K562 (cell line): ENCODE measurements at regions not wholly inside any gene's neighbourhood (a gene's known extent, or its start where the extent isn't known, plus 50 kb on each side); places are given as distances from the start of the nearest gene placed in this dataset.

Source experiments
- ATAC-seq: fragments of 200-7000 bp; cut with Tn5 transposase; 3 replicates; pipeline ENCODE4 v1.9.1; 2020; ENCODE audit warnings: moderate library complexity
- BruUV-seq: library from RNA; stranded (reverse); fragments of 400-500 nt; replicated peaks from 2 replicates; lab custom pipeline; 2021; lab: Mats Ljungman, UMichigan
- CTCF ChIA-PET: fragments of 300-600 bp; formaldehyde crosslinking; extraction: SDS; loops from one replicate; lab custom pipeline; 2021; ENCODE audit warnings: low intra/inter-chr PET ratio; lab: Yijun Ruan, JAX
- POLR2A ChIA-PET: fragments of 300-600, 350-650 bp; sonication (Branson Sonifier 250); formaldehyde crosslinking; extraction: SDS; loops from one replicate; lab custom pipeline; 2021; ENCODE audit warnings: antibody characterized with exemption, inconsistent platforms; lab: Yijun Ruan, JAX
- DNase-seq, 4 experiments: peaks; one replicate each; pipeline versions ENCODE4 v3.0.0 to v3.0.0-alpha.2; 2011 to 2018; ENCODE audit warnings: low spot score in 3 of 4, mixed read lengths in 3 of 4; ENCODE audit errors: extremely low read depth in 1 of 4
- FAIRE-seq: peaks from 2 replicates; lab custom pipeline; 2011; peaks lifted over from hg19 to GRCh38; lab: Jason Lieb, UNC
- H2AFZ ChIP-seq: 2 replicates; pipeline ENCODE4 v1.6.0; 2011; ENCODE audit warnings: low read depth, low read length, control low read depth, inconsistent platforms
- H3K27ac ChIP-seq: fragments of 200-600 bp; 3 replicates; pipeline ENCODE4 v1.8.0; 2011; ENCODE audit warnings: low read depth, mild to moderate bottlenecking, control low read depth, inconsistent platforms, low read length, moderate library complexity, mixed read lengths; ENCODE audit errors: extremely low read depth
- H3K27me3 ChIP-seq, 2 experiments: fragments of 300-600 bp in 1 of 2; 2 replicates in 1 of 2; 3 replicates in 1 of 2; pipeline versions ENCODE4 v1.6.0 to v1.8.0; 2011; ENCODE audit warnings: inconsistent platforms in 2 of 2, low read length in 2 of 2, mild to moderate bottlenecking in 1 of 2, mixed read lengths in 1 of 2, moderate library complexity in 1 of 2; ENCODE audit not compliant: control insufficient read depth in 2 of 2, insufficient read depth in 2 of 2
- H3K36me3 ChIP-seq: fragments of 300-600 bp; 3 replicates; pipeline ENCODE4 v1.8.0; 2011; ENCODE audit warnings: mild to moderate bottlenecking, low read length, inconsistent platforms; ENCODE audit not compliant: control insufficient read depth, insufficient read depth
- H3K4me1 ChIP-seq, 2 experiments: fragments of 200-600 bp in 1 of 2; replicated peaks in 1 of 2; 2 replicates in 1 of 2; 3 replicates in 1 of 2; pipeline versions ENCODE4 v1.5.1 to v1.8.0; 2011; ENCODE audit warnings: inconsistent platforms in 2 of 2, low read length in 2 of 2, mild to moderate bottlenecking in 1 of 2, mixed read lengths in 1 of 2, moderate library complexity in 1 of 2; ENCODE audit not compliant: control insufficient read depth in 2 of 2, insufficient read depth in 2 of 2
- H3K4me2 ChIP-seq: 2 replicates; pipeline ENCODE4 v1.6.1; 2011; ENCODE audit warnings: low read length, control low read depth, inconsistent platforms, mixed read lengths; ENCODE audit not compliant: insufficient read depth
- H3K4me3 ChIP-seq: fragments of 200-600 bp; sonication (generic), shearing (Covaris generic); 2 replicates; pipeline ENCODE4 v1.5.1; 2016; ENCODE audit warnings: control low read depth, inconsistent platforms
- H3K79me2 ChIP-seq: fragments of 200-600 bp; 3 replicates; pipeline ENCODE4 v1.8.0; 2011; ENCODE audit warnings: low read length, inconsistent platforms; ENCODE audit not compliant: control insufficient read depth, insufficient read depth
- H3K9ac ChIP-seq, 2 experiments: 2 replicates each; pipeline versions ENCODE4 v1.6.0 to v1.6.1; 2011; ENCODE audit warnings: low read depth in 2 of 2, low read length in 2 of 2, control low read depth in 1 of 2, inconsistent platforms in 1 of 2, mild to moderate bottlenecking in 1 of 2, mixed read lengths in 1 of 2; ENCODE audit not compliant: insufficient read depth in 1 of 2
- H3K9me1 ChIP-seq: one replicate; pipeline ENCODE4 v1.6.0; 2011; ENCODE audit warnings: inconsistent platforms, mild to moderate bottlenecking, low read length, moderate library complexity; ENCODE audit not compliant: control insufficient read depth, insufficient read depth
- H3K9me3 ChIP-seq: replicated peaks from 2 replicates; pipeline ENCODE4 v1.5.1; 2011; ENCODE audit warnings: low read depth, low read length, inconsistent platforms; ENCODE audit not compliant: control insufficient read depth, insufficient read depth
- H4K20me1 ChIP-seq: replicated peaks from 2 replicates; pipeline ENCODE4 v1.6.1; 2011; ENCODE audit warnings: low read length, inconsistent platforms, mixed read lengths; ENCODE audit not compliant: control insufficient read depth, insufficient read depth
- ARID4B ChIP-seq: sonication (generic); formaldehyde crosslinking; IDR thresholded peaks from 2 replicates; pipeline ENCODE4 v1.8.0; 2022; ENCODE audit warnings: mild to moderate bottlenecking, missing genetic modification reagents
- CLOCK ChIP-seq: fragments of 250-450 bp; sonication (Bioruptor Pico); IDR thresholded peaks from 2 replicates; pipeline ENCODE4 v1.4.0; 2020; ENCODE audit warnings: mild to moderate bottlenecking, moderate library complexity, borderline replicate concordance
- DLX4 ChIP-seq: fragments of 250-450 bp; sonication (Bioruptor Pico); IDR thresholded peaks from 2 replicates; pipeline ENCODE4 v1.6.1; 2021; ENCODE audit warnings: mild to moderate bottlenecking
- FOS ChIP-seq: IDR thresholded peaks from 3 replicates; pipeline ENCODE4 v1.6.1; 2011; ENCODE audit not compliant: insufficient read length; ENCODE audit errors: extremely low read depth
- FOXP4 ChIP-seq: sonication (generic); formaldehyde crosslinking; IDR thresholded peaks from 2 replicates; pipeline ENCODE4 v1.8.0; 2022; ENCODE audit warnings: mild to moderate bottlenecking, missing genetic modification reagents, borderline replicate concordance
- KAT8 ChIP-seq: fragments of 450-650 bp; IDR thresholded peaks from 2 replicates; pipeline ENCODE4 v1.6.1; 2016; ENCODE audit warnings: low read depth, mild to moderate bottlenecking
- NONO ChIP-seq, 2 experiments: fragments of 200-400 bp in 1 of 2; fragments of 450-650 bp in 1 of 2; formaldehyde crosslinking in 1 of 2; IDR thresholded peaks; 2 replicates each; pipeline ENCODE4 v1.6.1; 2017; ENCODE audit warnings: low read depth in 2 of 2, mild to moderate bottlenecking in 2 of 2, moderate library complexity in 2 of 2, low read length in 1 of 2
- THRB ChIP-seq: fragments of 450-650 bp; formaldehyde crosslinking; conservative IDR thresholded peaks from 2 replicates; pipeline ENCODE4 v1.4.0; 2022; ENCODE audit warnings: mild to moderate bottlenecking, missing genetic modification characterization
- ZNF274 ChIP-seq: IDR thresholded peaks from 2 replicates; pipeline ENCODE4 v1.6.1; 2011; ENCODE audit warnings: low read depth, mild to moderate bottlenecking, low read length, moderate library complexity, borderline replicate concordance
- WGBS: fragments of 100-300 bp; shearing (Covaris generic); methylation state at CpG from one replicate; pipeline ENCODE4 v1.1.6; 2016; ENCODE audit warnings: low coverage, mixed read lengths; ENCODE audit not compliant: insufficient coverage; ENCODE audit errors: missing lambda C conversion rate; 5-methylcytosine and 5-hydroxymethylcytosine counted together
- in situ Hi-C: fragments of 300-500 bp; cut with MboI; formaldehyde crosslinking; loops from 4 replicates; pipeline ENCODE4 v1.15.0; 2018; ENCODE audit warnings: inconsistent platforms, mixed read lengths
- intact Hi-C: fragments of 100-400 bp; cut with micrococcal nuclease; formaldehyde crosslinking; loops from 2 replicates; pipeline ENCODE4 v1.14.2; 2022

GRCh38 chr9:91489361-91489899 lies 65.8 kb upstream of the NFIL3 start:
- Histone ChIP-seq H4K20me1 (no peaks in the 10 kb centered on the region), H3K9me3 (no peaks in the 10 kb centered on the region), H3K9ac (no peak overlapping the region), H3K27me3 (peaks cover 6 to 31% of the 10 kb centered on the region in 2 experiments; a peak in 3 of 5 replicates), H3K4me3 (no peak overlapping the region), H3K9me1 (no peaks in the 10 kb centered on the region), H3K4me2 (no peak overlapping the region), H2AFZ (no peak overlapping the region), H3K79me2 (no peaks in the 10 kb centered on the region), H3K36me3 (no peaks in the 10 kb centered on the region), H3K4me1 (no peaks in the 10 kb centered on the region), H3K27ac (no peak overlapping the region)
- in situ Hi-C loops (no loop called here), intact Hi-C loops (no loop called here)
- WGBS: 0% methylated on average over 5 of the region's 5 CpGs
- BruUV-seq: no TSS peak
- POLR2A ChIA-PET: no interaction called here
- ATAC-seq (no peak), FAIRE-seq (no peak), DNase-seq (no peak)
- CTCF ChIA-PET: no interaction called here
- TF ChIP-seq FOS (no peak), KAT8 (no peak), DLX4 (CRISPR knock-in tag) (no peak), NONO (IDR thresholded peaks at IDR 0.05; ENCODE audit: low read depth in 2 of 2, low read length in 1 of 2) (no peak), THRB (no peak), CLOCK (CRISPR knock-in tag) (no peak), FOXP4 (CRISPR knock-in tag) (no peak), ARID4B (CRISPR knock-in tag) (no peak), ZNF274 (no peak)
